ENCODE measurements at regions not wholly inside any gene's neighbourhood (a gene's known extent, or its start where the extent isn't known, plus 50 kb on each side); places are given as distances from the start of the nearest gene placed in this dataset.

DNA sequence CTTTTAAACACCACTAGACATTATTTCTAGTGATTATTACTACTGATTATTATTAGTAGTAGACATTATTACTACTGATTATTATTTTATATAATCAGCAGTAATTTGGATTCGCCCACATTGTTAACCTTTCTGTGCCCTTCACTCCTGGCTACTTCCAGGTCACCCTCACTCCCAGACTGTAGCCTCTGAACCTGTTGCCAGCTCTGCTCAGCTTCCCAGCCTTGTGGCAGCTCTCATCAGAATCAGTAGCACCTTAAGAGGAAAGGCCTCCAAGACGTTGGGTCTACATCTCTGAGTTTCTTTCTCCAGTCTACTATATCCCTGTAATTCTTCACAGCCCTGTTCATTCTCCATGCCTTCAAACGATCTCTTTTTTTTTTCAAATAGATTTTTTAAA, 137.0 kb downstream of the KATNIP start:
- no peak for DNase-seq

DNA sequence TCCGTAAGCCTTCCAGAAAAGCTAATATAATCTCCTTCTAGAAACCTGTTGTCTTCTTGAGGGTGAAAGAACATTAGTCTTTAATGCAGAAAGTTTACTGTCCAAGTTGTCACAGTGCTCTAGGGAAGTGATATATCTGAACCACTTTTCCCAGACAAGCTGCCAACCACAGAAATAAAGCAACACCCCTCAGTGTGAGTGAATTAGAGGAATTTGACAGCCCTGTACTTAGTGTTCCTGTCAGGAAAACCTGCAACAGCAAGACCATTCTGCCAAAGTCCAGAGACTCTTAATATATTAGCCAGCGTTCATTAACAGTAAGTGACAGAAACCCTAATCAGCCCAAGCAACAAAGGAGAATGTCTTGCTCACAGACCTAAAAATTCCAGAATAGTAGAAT, 137.7 kb downstream of the KATNIP start:
- no peak for DNase-seq

DNA sequence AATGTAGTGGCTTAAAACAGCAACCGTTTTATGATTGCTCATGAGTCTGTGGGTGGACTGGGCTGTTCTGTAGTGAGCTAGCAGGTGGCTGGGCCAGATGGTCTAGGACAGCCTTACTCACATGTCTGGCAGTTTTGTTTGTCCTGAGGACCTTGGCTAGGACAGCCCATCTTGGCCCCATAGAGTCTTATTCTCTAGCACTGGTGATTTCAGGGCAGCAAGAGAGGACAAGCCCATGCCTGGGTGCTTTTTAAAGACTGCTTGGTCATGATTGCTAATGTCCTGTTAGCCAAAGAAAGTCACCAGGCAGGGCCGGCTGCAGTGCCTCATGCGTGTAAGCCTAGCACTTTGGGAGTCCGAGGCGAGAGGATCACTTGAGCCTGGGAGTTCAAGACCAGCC, 139.8 kb downstream of the KATNIP start:
- DNase-seq: peak; percentile 59

DNA sequence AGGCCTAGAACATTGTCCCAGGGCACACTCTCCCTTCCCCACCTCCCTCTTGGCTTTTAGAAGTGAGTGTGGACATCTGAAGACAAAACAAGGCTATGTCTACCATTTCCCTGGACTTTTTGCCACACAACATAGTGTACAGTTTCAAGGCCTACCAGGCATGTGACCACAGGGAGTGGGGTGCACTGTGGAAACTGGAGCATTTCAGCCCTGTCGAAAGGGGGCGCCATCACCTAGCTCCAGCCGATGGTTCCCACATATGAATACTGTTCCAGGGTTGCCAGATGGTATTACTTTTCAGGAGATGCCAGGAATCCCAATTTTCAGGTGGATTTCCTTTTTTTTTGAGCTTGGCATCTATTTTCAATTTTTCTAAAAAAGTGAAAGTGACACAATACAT, 140.7 kb downstream of the KATNIP start:
- DNase-seq: peak; percentile 54

DNA sequence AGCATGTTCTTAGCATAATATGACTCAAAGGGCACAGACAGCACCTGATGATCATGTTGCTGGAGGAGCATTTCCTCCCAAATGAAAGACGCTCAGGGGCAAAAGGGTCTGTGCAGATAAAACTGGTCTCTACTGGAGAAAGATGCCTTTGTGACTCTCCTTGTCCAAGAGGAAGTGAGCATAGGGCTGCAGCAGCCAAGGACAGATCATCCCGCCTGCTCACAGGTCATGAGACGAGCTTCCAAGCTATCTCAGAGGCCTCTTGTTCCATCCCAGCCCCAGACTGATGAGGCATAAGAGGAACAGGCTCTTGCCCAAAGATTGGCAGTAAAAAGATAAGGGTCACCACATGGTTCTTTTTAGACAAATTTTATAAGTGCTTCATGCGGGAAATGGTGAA, 141.8 kb downstream of the KATNIP start:
- DNase-seq: no peak

DNA sequence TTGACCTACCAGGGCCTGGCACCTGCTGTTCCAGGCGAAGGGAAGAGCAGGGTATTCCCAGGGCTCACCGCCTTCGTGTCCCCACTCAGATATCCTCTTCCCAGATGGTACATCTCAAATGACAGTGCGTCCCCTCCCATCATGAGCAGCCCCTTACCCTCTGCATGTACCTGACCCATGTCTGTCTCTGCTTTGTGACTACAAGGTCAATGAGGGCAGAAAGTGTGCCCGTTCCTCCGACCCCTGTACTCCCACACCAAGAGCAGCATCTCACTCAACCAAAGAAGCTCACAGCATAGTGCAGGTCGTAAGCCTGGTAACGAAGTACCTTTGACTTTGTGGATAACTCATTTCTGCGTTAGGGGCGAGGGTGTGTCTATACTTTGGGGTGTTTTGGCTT, 142.6 kb downstream of the KATNIP start:
- DNase-seq: no peak

DNA sequence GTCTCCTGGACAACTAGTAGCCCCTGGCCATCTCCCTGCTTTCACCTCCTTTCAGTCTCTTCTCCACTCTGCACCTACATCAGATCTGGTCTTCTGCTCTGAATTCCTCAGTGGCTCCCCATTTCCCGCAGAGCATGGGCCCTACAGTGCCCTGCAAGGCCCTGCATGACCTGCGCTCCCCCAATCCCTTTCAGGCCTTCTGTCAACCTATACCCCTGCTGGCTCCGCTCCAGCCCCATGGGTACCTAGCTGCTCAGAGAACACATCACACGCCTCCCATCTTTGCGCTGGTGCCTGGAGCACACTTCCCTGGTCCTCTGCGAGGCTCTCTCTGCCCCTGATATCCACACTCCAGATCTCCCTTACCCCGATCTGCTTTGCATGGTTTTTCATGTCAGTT, 145.2 kb downstream of the KATNIP start:
- DNase-seq: no peak

DNA sequence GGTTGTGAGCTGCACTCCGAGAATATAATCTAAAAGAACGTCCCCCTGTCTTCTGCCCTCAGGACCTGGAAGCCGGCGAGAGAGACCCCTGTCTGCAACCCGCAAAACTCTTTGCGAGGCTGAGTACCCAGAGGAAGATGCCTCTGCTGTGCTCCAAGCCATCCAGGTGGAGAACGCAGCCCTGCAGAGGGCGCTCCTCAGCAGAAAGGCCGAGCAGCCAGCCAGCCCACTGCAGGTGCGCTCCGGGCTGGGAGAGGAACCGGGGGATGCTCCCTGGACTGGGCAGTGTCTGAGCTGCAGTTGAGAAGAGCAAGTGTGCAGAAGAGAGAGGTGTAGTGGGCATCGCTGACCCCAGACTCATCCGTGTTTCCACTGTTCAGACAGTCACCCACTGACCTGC, 148.3 kb downstream of the KATNIP start:
- peak; percentile 73 for DNase-seq

DNA sequence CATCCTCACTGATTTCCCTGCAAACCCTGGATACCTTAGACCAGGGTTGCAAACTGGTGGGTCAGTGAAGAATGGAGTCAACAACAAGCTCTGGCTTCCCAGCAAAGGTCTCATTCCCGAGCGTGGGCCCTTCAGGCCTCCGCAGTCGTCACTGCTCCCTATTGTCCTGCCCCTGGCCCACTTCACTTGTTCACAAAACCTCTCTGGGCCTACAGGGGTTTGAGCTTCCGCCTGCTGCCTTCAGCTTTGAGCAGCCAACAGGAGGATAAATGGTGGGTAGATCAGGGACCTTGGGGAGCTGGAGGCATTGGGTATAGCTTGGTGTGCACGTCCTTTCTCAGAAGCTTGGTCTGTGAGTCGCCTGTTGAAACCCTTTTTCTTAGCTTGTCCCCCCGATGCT, 148.8 kb downstream of the KATNIP start:
- DNase-seq: no peak

DNA sequence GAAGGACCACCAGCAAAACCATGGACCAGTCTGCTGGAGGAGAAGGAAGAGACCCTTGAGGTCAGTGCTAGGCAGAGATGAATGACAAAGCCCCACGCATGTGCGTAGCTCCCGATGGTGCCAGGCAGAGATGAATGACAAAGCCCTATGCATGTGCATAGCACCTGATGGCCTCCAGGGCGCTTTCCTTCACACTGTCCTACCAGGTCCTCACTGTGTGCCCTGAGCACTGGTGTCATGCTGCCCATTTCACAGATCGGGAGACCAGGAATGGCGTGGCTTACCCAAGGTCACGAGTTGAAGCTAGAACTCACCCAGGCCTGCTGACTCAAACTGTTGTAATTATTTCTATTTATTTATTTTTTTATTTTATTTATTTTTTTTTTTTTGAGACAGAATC, 149.6 kb downstream of the KATNIP start:
- no peak for DNase-seq

DNA sequence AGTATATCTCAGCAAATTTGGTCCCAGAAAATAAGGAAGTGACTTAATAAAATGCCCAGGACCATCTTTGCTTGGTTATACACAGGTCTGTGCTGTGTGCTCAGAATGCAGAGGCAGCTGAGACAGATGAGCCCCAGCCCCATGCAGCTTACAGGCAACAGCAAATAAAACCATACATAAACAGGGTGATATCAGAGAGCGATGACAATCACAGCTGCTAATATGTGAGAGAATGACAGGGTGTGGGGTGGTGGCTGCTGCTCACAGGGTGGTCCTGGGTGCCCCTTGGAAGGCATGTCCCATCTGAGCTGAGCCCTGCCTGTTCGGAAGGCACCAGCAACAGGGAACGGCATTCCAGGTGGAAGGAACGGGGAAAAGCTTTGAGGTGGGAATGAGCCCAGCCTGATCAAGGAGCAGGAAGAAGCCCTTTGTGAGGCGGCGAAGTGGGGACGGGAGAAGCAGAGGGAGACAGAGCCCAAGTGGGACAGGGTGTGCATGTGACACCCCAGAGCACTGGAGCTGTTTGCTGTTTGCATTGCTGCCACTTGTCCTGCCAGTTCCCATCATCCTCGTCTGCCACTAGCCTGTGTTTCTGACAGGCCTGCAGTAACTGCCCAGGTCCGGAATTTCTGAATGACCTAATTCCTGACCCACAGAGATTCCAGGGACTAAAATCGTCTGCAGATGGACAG, 150.5 kb downstream of the KATNIP start:
- DNase-seq: no peak

DNA sequence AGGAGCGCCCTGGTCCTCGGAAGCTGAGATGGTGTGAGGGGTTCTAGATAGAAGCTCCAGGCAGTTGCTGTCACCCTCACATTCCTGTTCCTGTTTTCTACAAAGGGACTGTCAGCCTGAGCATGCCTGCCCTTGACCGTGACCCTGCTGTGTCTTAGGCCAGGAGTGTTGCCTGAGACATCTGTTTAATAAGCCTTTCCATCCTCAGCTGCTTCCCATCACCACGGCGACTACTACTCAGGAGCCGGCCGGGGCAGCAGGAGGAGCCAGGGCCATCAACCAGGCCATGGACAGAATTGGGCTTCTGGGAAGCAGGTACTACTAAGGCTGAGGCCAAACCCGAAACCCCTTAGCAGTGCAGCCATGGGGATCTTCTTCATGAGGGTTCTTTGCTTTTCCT, 151.4 kb downstream of the KATNIP start:
- peak; percentile 60 for DNase-seq

DNA sequence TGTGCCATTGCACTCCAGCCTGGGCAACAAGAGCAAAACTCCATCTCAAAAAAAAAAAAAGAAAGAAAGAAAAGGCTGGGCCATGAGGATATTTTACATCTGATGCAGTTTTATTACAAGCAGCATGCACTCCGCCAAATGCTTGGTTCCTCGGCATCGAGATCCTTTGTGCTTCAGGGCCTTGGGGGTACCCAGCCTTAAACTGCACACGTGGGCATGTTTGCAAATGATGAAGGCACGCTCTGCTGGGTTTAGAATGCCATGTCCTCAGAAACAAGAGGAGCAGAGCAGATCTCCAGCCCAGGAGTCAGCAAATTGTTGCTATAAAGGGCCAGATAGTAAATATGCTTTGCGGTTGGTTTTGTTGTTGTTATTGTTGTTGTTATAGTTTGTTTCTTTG, 153.2 kb downstream of the KATNIP start:
- DNase-seq: no peak

DNA sequence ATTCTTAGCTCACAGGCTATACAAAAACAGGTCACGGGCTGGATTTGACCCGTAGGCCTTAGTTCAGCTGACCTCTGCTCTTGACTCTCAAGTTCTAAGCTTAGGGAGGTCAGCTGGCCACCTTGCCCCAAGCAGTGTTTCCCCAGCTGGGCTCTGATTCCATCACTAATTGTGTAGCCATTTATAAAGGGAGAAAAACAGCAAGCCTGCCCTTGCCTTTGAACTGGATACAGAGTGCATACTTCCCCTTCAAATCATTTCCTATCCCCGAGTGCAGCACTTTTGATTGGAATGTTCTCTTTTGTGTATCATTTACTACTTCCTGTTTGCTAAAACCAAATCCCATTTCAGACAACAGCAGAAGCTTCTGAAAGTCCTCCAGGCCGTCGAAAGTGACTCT, 153.6 kb downstream of the KATNIP start:
- no peak for DNase-seq

DNA sequence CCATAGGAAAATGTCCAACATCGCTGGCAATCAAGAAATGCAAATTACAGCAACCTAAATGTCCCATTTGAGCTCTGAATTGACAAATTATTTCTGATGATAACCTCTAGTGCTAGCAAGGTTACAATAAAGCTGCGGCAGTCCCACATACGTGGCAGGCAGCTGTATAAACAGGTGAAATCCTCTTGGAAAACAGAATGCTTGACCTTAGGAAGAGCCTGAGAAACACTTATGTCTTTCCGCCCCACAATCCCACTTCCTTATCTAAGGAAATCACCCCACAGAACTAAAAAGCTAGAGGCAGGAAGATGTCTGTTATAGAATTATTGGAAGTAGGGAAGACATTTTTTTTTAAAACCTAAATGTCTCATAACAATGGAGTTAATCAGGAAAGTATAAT, 154.3 kb downstream of the KATNIP start:
- DNase-seq: no peak

DNA sequence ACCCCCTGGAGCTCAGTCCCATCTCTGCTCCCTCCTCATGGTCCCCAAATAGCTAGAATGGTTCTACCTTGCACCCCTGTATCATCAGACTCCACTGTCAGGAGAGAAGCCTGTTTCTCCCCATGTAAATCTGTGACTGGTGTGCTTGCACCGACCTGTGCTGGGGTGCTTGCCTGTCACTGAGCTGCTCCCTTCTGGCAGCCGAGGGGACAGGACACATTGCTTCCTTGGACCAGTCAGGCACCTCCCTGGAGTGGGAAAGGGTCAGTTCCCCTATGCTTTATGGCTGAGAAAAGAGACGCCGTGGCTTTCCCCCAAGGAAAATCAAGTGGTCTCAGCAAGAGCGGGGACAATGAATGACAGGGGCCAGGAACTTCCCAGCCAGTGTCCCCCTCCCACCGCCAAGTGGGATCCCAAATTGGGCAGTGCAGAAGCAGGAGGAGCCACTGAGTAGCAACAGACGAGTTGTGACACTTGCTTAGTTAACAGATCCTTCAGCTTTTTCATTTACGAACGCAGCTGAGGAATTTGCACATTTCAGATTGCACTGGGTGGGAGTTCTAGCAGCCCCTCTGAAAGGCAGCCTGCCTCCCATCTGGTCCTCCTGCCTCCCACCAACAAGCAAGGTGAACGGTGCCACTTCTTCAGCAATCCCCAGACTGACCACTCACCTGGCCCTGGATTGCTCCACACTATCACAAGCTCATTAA, 156.4 kb downstream of the KATNIP start:
- peak; percentile 17 for DNase-seq

DNA sequence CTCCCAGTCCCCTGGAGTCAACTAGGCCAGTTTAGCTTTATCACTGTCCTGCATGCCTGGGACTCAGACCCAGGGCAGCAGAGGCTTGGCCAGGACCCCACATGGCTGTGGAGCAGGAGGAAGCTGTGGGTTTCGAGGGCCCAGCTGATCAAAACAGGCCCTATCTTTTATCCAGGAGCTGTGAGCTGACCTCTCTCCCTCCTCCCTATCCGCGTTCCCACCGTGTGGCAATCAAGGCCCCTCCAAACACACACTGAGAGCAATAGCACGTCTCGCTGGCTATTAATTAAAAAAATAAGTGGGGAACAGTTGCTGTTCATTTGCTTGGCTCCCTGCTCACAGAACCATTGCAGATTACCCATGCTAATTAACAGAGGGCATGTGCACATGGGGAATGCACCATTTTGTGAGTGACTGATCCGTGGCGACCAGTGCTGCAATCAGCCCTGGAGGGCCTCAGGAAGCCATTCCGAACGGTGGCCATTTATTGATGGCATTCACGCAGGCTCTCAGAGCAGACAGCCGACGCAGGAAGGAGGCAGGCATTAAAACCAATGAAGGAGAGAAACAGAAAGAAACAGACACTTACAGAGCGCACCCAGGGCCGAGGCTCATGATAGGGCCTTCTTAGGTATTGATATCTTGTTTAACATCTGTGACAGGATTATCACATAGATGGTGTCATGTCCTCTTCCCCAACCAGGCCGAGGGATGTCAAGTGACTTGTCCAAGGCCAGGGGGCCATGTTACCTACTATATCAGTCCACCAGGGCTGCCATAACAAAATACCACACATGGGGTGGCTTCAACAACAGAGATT, 157.1 kb downstream of the KATNIP start:
- DNase-seq: peak; percentile 81

DNA sequence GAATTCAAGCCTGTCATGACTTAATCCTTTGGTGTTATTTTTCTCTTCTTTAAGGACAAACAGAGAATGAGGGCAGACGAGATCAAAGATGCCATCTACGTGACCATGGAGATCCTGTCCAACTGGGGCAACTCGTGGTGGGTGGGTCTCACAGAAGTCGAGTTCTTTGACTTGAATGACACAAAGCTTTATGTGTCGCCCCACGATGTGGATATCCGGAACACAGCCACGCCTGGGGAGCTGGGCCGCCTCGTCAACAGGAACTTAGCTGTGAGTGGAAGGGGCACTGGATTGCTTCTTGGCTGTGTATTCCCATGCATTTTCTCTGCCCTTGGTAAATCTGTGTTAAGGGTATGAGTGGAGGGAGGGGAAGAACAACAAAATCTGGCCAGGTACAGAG, 158.7 kb downstream of the KATNIP start:
- no peak for DNase-seq

DNA sequence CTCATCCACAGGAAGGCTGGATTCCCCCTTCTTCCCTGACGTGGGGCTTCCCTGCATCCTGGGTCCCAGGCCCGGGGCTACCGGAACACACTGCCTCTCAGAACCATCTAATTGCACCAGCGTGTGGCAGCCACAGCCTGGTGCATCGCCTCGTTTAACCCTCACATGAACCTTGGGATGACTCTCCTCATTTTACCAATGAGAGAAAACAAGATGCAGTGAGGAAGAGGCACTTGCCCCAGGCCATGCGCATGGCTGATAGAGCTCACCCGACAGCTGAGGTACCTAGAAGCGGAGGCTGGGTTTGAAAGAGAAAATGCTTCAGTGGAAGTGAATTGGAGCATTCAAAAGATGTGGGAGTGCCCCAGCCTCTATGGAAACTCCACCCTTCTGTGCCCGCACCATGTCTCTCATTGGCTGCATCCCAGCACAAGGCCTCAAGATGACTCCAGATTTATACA, 162.3 kb downstream of the KATNIP start:
- no peak for DNase-seq

DNA sequence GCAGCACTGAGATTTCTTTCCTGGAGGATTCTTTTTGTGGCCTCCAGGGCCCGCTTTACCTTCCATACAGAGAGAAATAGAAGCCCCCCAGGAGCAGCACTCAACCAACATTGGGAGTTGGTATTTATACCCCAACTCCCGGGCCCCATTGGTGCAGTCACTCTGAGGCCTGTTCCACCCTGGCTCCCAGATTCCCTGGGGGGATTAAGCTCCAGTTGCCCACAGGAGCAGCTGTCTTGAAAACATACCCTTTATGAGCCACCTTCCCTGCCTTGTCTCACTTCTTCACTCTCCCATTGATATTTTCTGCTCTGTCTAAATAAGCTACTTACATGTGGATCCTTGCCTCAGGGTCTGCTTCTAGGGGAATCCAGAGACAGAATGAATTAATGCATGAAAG, 167.8 kb downstream of the KATNIP start:
- DNase-seq: peak; percentile 88

DNA sequence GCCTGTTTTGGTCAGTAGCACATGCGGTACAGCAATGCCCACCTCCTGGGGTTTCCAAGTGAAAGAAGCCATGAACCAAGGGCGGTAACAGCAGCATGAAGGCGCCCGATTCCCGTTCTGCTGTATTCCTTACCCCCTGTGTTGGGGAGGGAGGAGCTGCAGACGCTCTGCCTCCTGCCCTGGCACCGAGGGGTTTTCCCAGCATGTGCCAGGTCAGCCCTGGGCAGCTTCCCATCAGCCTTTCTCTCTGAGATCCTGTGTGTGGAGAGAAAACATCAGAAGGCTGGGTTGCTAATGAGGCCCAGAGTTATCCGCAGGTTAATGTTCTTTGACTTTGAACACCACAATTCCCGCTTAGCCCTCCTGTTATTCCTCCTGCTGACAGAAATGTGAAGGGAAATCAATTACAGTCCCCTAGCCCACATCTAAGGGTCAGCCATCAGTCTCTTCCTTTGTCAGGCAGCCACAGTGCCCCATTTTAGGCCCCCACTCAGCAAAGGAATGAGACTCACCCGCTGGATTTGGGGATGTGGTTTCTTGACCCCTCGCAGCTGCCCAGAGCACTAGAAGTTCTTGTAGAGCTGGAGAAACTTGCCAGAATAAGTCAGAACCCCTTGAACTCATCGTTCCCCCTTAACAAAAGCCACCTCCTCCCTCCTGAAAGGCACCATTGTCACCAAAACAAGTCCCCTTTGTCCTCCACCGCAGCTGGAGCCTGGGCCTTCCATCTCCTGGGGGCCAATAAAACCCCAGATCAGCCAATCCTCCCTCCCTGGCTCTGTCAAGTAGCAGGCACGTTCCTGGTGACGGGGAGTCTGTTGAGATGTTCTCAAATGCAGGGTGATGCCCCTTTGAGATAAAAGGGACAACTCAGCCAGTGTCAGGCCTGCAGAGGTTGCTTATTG, 168.5 kb downstream of the KATNIP start:
- DNase-seq: peak; percentile 12

DNA sequence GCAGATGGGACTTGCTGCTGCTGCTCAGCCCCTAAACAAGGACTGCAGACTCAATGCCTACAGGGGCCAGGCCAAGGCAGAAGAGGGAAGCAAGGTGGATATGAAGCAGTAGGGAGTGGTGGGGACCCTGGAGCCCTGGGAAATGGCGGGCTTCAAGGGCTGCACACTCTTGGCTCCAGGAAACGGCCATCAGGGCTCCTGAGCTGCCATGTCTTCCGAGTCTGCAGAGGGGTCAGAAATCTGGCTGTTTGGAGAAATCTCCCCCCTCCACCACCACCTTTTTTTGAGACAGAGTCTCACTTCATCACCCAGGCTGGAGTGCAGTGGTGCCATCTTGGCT, 169.1 kb downstream of the KATNIP start:
- DNase-seq: no peak

All from NCI-H82 (cell line).